GM12865 (cell line): ENCODE measurements at regions not wholly inside any gene's neighbourhood (a gene's known extent, or its start where the extent isn't known, plus 50 kb on each side); places are given as distances from the start of the nearest gene placed in this dataset.

ENCODE experiments used
- DNase-seq: peaks from one replicate; pipeline ENCODE4 v3.0.0; 2010; ENCODE audit warnings: low read depth
- H3K4me3 ChIP-seq: 2 replicates; pipeline ENCODE4 v1.5.1; 2011; ENCODE audit warnings: mild to moderate bottlenecking, low read depth, low read length, control low read depth
- CTCF ChIP-seq: IDR thresholded peaks from 2 replicates; pipeline ENCODE4 v1.5.1; 2011; ENCODE audit warnings: low read length, control low read depth, low read depth, inconsistent platforms; ENCODE audit not compliant: insufficient read depth; ENCODE audit errors: missing control alignments

- no peak for TF ChIP-seq CTCF
- DNase-seq, result no peak
- H3K4me3 ChIP-seq, result no peak overlapping the region
Observed at GRCh38 chr10:10794046-10794445, 223.6 kb upstream of the CELF2 start.

- no peak for DNase-seq
- TF ChIP-seq CTCF, result no peak
- H3K4me3 ChIP-seq, result no peak overlapping the region
Observed at GRCh38 chr10:10794791-10795191, 222.9 kb upstream of the CELF2 start.

DNA sequence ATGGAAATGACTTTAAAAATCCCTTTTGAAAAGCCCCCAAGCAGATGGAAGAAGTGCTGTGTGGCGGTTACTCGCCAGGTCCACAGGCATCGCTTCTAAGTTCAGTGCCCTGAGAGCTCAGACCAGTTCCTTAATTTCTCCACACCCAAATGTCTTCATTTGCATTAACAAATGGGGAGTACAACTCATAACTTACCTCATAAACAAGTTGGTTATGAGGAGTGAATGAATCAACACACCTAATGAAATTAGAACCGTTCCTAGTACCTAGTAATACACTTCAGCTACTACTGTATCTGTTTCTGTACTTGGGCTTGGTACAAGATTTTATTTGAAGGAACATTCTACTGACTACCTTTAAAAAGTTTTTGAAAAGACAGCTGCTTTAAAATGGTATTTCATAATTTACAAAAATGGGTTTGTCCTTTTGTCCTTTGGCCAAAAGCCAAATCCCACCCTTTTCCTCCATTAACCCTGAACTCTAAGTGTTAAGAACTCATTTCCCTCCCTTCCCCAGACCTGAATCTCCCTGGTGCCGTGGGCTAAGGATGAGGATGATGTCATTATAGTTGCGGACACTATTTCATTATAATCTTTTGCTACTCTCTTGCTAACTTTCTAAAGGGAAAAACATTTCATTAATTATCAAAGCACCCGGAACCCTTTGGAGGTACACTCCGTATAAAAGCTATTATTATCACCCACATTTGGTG, 221.5 kb upstream of the CELF2 start:
- no peak for DNase-seq
- no peak for TF ChIP-seq CTCF
- no peak overlapping the region for H3K4me3 ChIP-seq

DNA sequence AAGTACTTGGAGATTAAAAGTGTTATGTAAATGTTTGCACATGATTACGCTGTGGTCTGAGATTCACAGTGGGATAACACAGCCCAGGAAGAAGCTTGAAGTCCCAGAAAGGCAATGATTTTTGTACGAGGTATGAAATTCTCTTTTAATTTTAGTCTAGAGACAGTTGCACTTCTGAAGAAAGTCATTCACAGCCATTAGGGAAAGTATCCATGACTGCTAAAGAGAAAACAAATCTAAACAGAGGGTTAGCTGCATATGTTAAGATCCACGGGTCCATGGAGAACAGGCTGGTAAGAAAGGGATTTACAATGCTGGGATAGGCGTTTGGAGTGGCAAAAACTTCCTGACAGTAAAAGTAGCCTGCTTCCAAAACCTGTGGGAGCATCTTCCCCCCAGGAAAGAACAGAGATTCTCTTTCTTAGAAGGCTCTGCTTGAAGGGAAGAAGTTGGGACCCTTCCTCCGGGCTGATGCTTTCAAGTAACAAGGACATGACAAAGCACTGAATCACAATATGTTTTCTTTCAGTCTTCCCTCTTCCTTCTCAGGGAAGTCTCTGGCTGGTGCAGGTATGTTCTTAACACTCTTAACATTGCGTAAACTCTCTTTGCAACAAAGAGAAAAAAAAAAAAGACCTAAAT, 220.8 kb upstream of the CELF2 start:
- DNase-seq, result no peak
- no peak for TF ChIP-seq CTCF
- no peak overlapping the region for H3K4me3 ChIP-seq

- no peak for TF ChIP-seq CTCF
- no peak for DNase-seq
- no peak overlapping the region for H3K4me3 ChIP-seq
Observed at GRCh38 chr10:10797513-10797912, 220.2 kb upstream of the CELF2 start.

DNA sequence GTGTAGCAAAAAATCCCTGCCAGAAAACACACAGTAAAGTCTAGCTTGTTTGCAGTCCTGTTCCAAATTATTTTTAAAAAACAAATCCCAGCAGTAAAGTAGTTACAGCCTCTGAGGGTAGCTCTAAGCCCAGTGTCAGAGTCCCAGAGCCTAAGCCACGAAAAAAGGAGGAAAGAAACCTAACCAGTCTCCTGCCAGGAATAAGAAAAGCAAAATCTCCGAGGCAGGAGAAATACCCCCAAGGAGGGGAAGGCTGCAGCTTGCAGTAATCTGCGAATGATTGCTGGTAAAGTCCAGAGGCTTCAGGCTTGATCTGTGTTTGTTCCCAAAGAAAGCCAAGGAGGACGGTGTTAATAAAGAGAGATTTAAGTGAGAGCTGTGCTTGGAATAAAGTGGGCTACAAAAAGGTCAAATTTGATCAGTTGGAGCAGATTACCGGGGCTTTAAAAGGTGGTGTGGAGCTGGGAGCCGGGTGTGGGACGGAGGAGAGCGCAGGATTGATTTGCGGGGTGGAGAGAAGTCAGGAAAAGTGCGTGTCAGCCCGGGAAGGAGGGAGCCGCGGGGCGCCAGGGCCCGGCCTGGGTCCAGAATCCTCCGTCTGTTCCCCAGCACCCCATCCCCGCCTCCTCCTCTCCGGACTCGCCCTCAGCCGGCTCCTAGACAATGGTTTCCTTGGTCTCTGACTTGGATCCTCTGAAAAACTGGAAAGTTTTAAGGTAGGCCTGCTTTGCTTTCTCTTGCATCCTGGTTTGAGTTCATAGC, 219.4 kb upstream of the CELF2 start:
- DNase-seq, result no peak
- TF ChIP-seq CTCF, result no peak
- H3K4me3 ChIP-seq, result no peak overlapping the region
